OCI-LY7 (cell line): ENCODE measurements at regions not wholly inside any gene's neighbourhood (a gene's known extent, or its start where the extent isn't known, plus 50 kb on each side); places are given as distances from the start of the nearest gene placed in this dataset.

ENCODE experiments used
- BruUV-seq: library from RNA; stranded (reverse); fragments of 400-500 nt; replicated peaks from 2 replicates; lab custom pipeline; 2021; lab: Mats Ljungman, UMichigan
- CTCF ChIA-PET: fragments of 300-600 bp; sonication (Branson Sonifier 250); formaldehyde crosslinking; loops from one replicate; lab custom pipeline; 2022; ENCODE audit warnings: antibody characterized with exemption; ENCODE audit not compliant: unreplicated experiment; lab: Charles Lee
- POLR2A ChIA-PET: fragments of 300-600 bp; sonication (Branson Sonifier 250); formaldehyde crosslinking; loops from one replicate; lab custom pipeline; 2022; ENCODE audit warnings: antibody characterized with exemption; lab: Charles Lee
- DNase-seq: peaks from one replicate; pipeline ENCODE4 v3.0.0-alpha.2; 2015; ENCODE audit warnings: low spot score
- H2AFZ ChIP-seq: fragments of 200-600 bp; sonication (generic), shearing (Covaris generic); 2 replicates; pipeline ENCODE4 v1.6.1; 2014; ENCODE audit warnings: mild to moderate bottlenecking, antibody characterized with exemption, low read length, moderate library complexity
- H3K27ac ChIP-seq: fragments of 200-600 bp; sonication (generic); 2 replicates; pipeline ENCODE4 v1.5.1; 2014; ENCODE audit warnings: mixed run types, low read depth, mild to moderate bottlenecking, moderate library complexity, low read length, inconsistent platforms; ENCODE audit not compliant: poor library complexity, severe bottlenecking
- H3K36me3 ChIP-seq: fragments of 200-600 bp; sonication (generic); 2 replicates; pipeline ENCODE4 v1.6.1; 2014; ENCODE audit warnings: mild to moderate bottlenecking, antibody characterized with exemption, low read length, moderate library complexity, mixed read lengths; ENCODE audit not compliant: insufficient read depth
- H3K4me1 ChIP-seq: fragments of 200-600 bp; sonication (generic); 2 replicates; pipeline ENCODE4 v1.5.1; 2014; ENCODE audit warnings: mild to moderate bottlenecking, low read length; ENCODE audit not compliant: insufficient read depth, poor library complexity, severe bottlenecking
- H3K4me2 ChIP-seq: fragments of 200-600 bp; sonication (generic); 2 replicates; pipeline ENCODE4 v1.6.1; 2014; ENCODE audit warnings: mild to moderate bottlenecking, low read length
- H3K4me3 ChIP-seq: fragments of 200-600 bp; sonication (generic); 2 replicates; pipeline ENCODE4 v1.5.1; 2014; ENCODE audit warnings: mild to moderate bottlenecking, low read depth, low read length; ENCODE audit not compliant: poor library complexity, severe bottlenecking
- H3K79me2 ChIP-seq: fragments of 200-600 bp; sonication (generic); 2 replicates; pipeline ENCODE4 v1.6.1; 2016; ENCODE audit warnings: low read depth, mild to moderate bottlenecking, low read length, moderate library complexity, mixed read lengths; ENCODE audit not compliant: insufficient read depth
- H3K9me2 ChIP-seq: fragments of 200-600 bp; sonication (generic); 2 replicates; pipeline ENCODE4 v1.6.1; 2016; ENCODE audit warnings: mild to moderate bottlenecking, low read length, mixed read lengths; ENCODE audit not compliant: insufficient read depth
- H3K9me3 ChIP-seq: fragments of 200-600 bp; sonication (generic); 2 replicates; pipeline ENCODE4 v1.6.1; 2014; ENCODE audit warnings: mild to moderate bottlenecking, mixed run types, low read length, mixed read lengths
- H4K20me1 ChIP-seq: fragments of 200-600 bp; sonication (generic); 2 replicates; pipeline ENCODE4 v1.6.1; 2014; ENCODE audit warnings: mild to moderate bottlenecking, antibody characterized with exemption, low read length, moderate library complexity, mixed read lengths; ENCODE audit not compliant: insufficient read depth
- EZH2phosphoT487 ChIP-seq: fragments of 200-600 bp; sonication (generic); IDR thresholded peaks from 2 replicates; pipeline ENCODE4 v1.6.1; 2018; ENCODE audit warnings: low read depth, borderline replicate concordance, mild to moderate bottlenecking, mixed run types, antibody characterized with exemption, low read length, moderate library complexity, mixed read lengths
- intact Hi-C: fragments of 100-400 bp; cut with micrococcal nuclease; formaldehyde crosslinking; loops from one replicate; pipeline ENCODE4 v1.10.0; 2022; ENCODE audit not compliant: unreplicated experiment
- TF ChIP-seq, protein P1 (sequence below): fragments of 200-600 bp; sonication (generic); conservative IDR thresholded peaks from 2 replicates; pipeline ENCODE4 v1.5.1; 2014; ENCODE audit warnings: mild to moderate bottlenecking, antibody characterized with exemption, low read length, moderate library complexity, mixed read lengths

DNA sequence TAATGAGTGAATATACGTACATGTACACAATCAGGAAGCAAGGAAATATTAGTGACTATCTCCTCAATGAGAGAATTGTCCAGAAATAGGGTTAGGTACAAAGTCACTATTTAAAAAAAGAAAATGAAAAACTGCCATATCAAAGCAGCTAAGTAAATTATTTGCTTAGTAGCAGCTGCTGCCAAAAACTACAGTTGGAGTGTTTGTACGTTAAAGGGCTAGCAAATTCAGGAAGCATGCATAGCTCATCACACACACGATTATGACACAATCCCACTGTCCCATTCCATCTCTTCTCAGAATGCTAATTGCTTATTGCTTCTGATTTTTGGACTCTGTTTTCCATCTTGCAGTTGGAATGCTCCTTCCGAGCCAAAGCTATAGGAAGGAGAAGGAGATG lies 2012.5 kb upstream of the LRRTM1 start:
- H2AFZ ChIP-seq: no peak overlapping the region
- H4K20me1 ChIP-seq: no peaks in the 10 kb centered on the region
- no peak overlapping the region for H3K4me3 ChIP-seq
- H3K9me3 ChIP-seq: no peaks in the 10 kb centered on the region
- no peaks in the 10 kb centered on the region for H3K4me1 ChIP-seq
- no peak for DNase-seq
- no peaks in the 10 kb centered on the region for H3K79me2 ChIP-seq
- no peak overlapping the region for H3K4me2 ChIP-seq
- no peak overlapping the region for H3K27ac ChIP-seq
- ChIA-PET CTCF (no interaction called here), POLR2A (no interaction called here)
- no peaks in the 10 kb centered on the region for H3K9me2 ChIP-seq
- BruUV-seq: no TSS peak
- TF ChIP-seq, protein P1, sequence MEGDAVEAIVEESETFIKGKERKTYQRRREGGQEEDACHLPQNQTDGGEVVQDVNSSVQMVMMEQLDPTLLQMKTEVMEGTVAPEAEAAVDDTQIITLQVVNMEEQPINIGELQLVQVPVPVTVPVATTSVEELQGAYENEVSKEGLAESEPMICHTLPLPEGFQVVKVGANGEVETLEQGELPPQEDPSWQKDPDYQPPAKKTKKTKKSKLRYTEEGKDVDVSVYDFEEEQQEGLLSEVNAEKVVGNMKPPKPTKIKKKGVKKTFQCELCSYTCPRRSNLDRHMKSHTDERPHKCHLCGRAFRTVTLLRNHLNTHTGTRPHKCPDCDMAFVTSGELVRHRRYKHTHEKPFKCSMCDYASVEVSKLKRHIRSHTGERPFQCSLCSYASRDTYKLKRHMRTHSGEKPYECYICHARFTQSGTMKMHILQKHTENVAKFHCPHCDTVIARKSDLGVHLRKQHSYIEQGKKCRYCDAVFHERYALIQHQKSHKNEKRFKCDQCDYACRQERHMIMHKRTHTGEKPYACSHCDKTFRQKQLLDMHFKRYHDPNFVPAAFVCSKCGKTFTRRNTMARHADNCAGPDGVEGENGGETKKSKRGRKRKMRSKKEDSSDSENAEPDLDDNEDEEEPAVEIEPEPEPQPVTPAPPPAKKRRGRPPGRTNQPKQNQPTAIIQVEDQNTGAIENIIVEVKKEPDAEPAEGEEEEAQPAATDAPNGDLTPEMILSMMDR: no peak
- no peak for TF ChIP-seq EZH2phosphoT487
- no peaks in the 10 kb centered on the region for H3K36me3 ChIP-seq
- intact Hi-C loops: no loop called here

DNA sequence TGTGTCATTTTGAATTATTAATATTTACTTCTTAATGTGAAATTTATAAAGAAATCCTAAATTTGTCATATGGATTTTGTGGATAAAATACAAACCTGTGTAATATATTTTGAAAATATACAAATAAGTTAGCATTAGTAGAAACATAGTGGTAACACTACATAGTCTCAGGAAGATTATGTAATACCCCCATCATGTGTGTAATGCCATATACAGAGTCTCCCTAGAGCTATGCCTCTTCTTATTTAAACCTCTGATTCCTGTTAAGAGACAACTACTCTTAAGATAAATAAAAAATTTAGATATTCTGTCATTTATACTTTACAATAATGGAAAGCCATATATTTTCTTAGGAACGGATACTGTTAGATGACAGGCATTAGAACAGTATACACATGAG lies 2012.0 kb upstream of the LRRTM1 start:
- DNase-seq: no peak
- Histone ChIP-seq H3K4me1 (no peaks in the 10 kb centered on the region), H3K27ac (no peak overlapping the region), H3K4me3 (no peak overlapping the region), H3K9me3 (no peaks in the 10 kb centered on the region), H3K36me3 (no peaks in the 10 kb centered on the region), H3K4me2 (no peak overlapping the region), H2AFZ (no peak overlapping the region), H3K9me2 (no peaks in the 10 kb centered on the region), H3K79me2 (no peaks in the 10 kb centered on the region), H4K20me1 (no peaks in the 10 kb centered on the region)
- CTCF ChIA-PET: no interaction called here
- BruUV-seq: no TSS peak
- TF ChIP-seq, protein P1: no peak
- TF ChIP-seq EZH2phosphoT487: no peak
- intact Hi-C loops: no loop called here
- POLR2A ChIA-PET: no interaction called here

DNA sequence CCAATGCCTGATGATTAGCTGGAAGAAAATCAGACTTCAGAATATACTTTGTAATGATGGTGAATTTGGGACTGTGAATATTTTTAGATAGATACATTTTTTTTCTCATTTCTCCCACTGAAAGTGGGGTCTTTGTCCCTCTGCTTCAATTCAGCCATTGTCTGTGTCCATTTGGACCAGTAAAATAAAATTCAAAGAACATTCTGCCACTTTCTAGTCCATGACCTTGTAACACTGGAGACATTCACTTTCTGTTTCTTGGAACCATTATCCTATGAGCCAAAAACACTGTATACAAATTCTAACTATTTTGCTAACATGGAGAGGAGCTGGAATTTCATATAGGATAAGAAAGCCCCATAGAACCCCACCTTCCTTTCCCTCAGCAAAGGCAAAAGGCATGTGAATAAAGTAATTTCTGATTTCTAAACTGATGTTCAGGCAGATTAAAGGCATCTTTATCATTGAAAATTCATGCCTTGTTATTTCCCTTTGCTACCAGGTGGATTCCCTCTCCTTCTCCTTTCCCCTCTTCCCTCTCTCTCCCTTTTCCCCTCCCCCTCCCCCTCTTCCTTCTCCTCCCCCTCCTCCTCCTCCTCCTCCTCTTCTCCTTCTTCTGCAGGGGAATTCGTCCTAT lies 2010.4 kb upstream of the LRRTM1 start:
- Histone ChIP-seq H2AFZ (no peak overlapping the region), H3K27ac (no peak overlapping the region), H4K20me1 (no peaks in the 10 kb centered on the region), H3K4me3 (no peak overlapping the region), H3K36me3 (no peaks in the 10 kb centered on the region), H3K79me2 (no peaks in the 10 kb centered on the region), H3K9me3 (no peaks in the 10 kb centered on the region), H3K4me2 (no peak overlapping the region), H3K9me2 (no peaks in the 10 kb centered on the region), H3K4me1 (no peaks in the 10 kb centered on the region)
- intact Hi-C loops: no loop called here
- BruUV-seq: no TSS peak
- DNase-seq: no peak
- POLR2A ChIA-PET: no interaction called here
- CTCF ChIA-PET: no interaction called here
- TF ChIP-seq EZH2phosphoT487: no peak
- TF ChIP-seq, protein P1: no peak
